Fibroblast of villous mesenchyme (primary cell): ENCODE measurements at regions not wholly inside any gene's neighbourhood (a gene's known extent, or its start where the extent isn't known, plus 50 kb on each side); places are given as distances from the start of the nearest gene placed in this dataset.

Experiments used
- DNase-seq: peaks from one replicate; pipeline ENCODE4 v3.0.0-alpha.2; 2010; ENCODE audit warnings: low read depth
- H3K4me3 ChIP-seq: 2 replicates; pipeline ENCODE4 v1.5.1; 2011; ENCODE audit warnings: low read depth, mild to moderate bottlenecking, low read length
- CTCF ChIP-seq: IDR thresholded peaks from 2 replicates; pipeline ENCODE4 v1.5.1; 2012; ENCODE audit warnings: low read depth, mild to moderate bottlenecking, low read length; ENCODE audit not compliant: insufficient read depth

- H3K4me3 ChIP-seq: no peak overlapping the region
- TF ChIP-seq CTCF: no peak
- DNase-seq: no peak
Observed at GRCh38 chr14:98803196-98803595, 468.8 kb downstream of the BCL11B start.

- H3K4me3 ChIP-seq: no peak overlapping the region
- DNase-seq: no peak
- TF ChIP-seq CTCF: no peak
Observed at GRCh38 chr14:98808494-98809407, 463.2 kb downstream of the BCL11B start.

- no peak for TF ChIP-seq CTCF
Observed at GRCh38 chr14:98816195-98816594, 455.8 kb downstream of the BCL11B start.

GRCh38 chr14:98816720-98817119 lies 455.3 kb downstream of the BCL11B start:
- TF ChIP-seq CTCF: no peak
- DNase-seq: no peak
- H3K4me3 ChIP-seq: no peak overlapping the region

More at GRCh38 chr14:98816195-98816594, 455.8 kb downstream of the BCL11B start:
- H3K4me3 ChIP-seq: no peak overlapping the region
- DNase-seq: no peak

GRCh38 chr14:98819132-98819866 lies 452.7 kb downstream of the BCL11B start:
- no peak for DNase-seq
- H3K4me3 ChIP-seq: no peak overlapping the region
- TF ChIP-seq CTCF: no peak

- H3K4me3 ChIP-seq: no peak overlapping the region
- no peak for TF ChIP-seq CTCF
- DNase-seq: no peak
Observed at GRCh38 chr14:98819867-98820206, 452.2 kb downstream of the BCL11B start.
